Activated T-cell treated with anti-CD3 and anti-CD28 coated beads, Interleukin-2, amount 50 U/mL, for 1 hour (primary cell): ENCODE measurements at regions not wholly inside any gene's neighbourhood (a gene's known extent, or its start where the extent isn't known, plus 50 kb on each side); places are given as distances from the start of the nearest gene placed in this dataset.

Experiments used
- DNase-seq: peaks from one replicate; pipeline ENCODE4 v3.0.0-alpha.2; 2020

GRCh38 chr20:50273601-50274491 is 83.2 kb downstream of the CEBPB start:
- DNase-seq = no peak

- DNase-seq = no peak
Measured at GRCh38 chr20:50274570-50275430, 84.2 kb downstream of the CEBPB start.

DNA sequence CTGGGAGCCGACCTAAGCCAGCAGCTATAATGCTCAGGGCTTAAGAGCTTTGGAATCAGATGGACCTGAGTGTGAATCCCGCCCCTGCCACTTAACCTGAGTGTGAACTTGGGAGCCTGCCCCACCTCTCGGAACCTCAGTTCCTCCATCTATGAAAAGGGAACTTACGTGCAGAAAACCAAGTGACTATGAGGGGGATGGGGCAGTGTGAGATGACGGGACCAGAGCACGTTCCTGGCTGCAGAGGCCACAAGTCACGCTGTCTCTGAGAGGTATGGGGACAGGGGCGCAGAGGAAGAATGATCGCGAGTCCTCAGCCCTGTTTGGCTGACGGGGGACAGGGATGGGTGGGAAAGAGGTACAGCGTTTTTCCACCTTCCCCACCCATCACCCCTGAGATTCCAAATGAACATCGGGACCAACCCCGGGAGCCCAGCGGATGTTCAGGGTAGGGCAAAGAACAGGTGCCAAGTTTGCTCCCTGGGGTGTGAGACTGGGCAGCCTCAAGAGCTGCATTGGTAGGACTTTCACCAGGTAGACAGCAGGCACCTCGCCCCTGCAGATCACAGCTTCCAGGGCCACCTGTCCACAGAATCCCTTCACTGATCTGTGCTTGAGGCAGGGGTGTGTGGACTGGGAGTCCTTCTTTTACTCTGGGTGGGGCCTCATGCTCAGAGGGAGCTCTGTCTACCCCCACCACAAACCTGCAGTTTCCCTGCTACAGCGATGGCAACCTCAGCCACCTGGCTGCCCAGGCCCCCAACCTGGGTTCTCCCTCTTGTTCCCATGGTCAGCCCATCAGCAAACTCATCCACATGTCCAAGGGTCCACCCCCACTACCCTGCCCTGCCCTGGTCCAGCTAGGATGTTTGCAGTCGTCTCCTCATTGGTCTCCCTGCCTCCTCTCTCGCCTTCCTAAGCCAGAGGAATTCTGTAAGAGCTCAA is 85.8 kb downstream of the CEBPB start:
- DNase-seq = no peak

DNA sequence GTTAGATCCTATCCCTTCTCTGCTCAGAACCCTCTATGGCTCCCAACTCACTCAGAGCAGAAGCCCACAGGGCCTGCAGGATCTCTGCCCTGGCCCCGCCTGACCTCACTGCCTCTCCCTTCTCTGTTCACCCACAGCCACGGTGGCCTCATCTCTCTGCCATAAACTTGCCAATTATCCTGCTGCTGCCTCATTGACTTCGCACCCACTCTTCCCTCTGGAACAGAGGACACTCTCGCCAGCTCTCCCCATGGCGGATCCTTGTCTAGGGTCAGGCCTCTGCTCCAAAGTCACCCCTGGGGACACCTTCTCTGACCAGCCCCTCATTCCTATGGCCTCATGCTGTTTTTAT is 86.4 kb downstream of the CEBPB start:
- no peak for DNase-seq

DNA sequence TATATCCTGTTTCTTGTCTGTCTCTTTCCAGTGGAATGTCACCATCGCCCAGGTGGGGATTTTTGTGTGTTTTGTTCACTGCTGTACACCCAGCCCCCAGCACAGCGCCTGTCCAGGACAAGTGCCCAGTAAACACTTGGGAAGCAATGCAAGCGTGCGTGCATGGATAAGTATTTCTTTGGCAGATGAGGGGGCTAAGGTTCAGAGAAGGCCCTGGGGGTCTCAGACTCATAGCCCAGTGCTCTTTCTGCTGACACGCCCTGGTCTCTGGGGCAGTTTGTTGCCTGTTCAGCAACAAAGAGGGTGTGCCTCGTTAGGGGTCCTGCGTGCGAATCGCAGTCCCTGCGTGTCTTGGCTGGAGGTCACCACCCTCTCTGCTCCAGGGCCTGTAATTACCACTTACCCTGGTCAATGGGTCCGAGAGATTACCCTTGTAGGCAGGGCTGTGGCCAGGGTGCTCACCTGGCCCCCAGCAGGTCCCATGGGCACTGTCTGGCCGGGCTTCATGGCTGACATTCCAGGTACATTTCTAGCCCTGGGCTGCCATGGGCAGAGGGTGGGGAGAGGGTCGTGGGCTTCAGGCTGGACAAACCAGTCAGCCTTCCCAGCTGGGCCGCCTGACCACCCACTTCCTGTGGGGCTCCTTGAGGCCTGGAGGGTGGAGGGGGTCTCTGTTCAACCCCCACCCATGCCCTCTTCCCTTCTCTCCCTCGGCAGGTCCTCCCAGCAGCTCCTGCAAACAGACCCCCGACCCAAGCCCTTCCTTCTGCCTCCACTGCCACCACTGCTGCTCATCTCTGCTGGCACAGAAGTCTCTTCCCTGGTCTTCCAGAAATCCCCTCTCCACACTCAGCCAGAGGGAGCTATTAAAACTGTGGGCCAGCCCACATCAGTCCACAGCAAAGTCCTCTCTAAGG is 87.1 kb downstream of the CEBPB start:
- no peak for DNase-seq

- no peak for DNase-seq
Measured at GRCh38 chr20:50278377-50278683, 87.7 kb downstream of the CEBPB start.

GRCh38 chr20:50278684-50279531 is 88.3 kb downstream of the CEBPB start:
- DNase-seq = no peak

- DNase-seq = no peak
Measured at GRCh38 chr20:50279988-50280850, 89.6 kb downstream of the CEBPB start.

- DNase-seq = no peak
Measured at GRCh38 chr20:50280851-50281655, 90.4 kb downstream of the CEBPB start.

- DNase-seq = no peak
Measured at GRCh38 chr20:50281831-50282591, 91.4 kb downstream of the CEBPB start.

DNA sequence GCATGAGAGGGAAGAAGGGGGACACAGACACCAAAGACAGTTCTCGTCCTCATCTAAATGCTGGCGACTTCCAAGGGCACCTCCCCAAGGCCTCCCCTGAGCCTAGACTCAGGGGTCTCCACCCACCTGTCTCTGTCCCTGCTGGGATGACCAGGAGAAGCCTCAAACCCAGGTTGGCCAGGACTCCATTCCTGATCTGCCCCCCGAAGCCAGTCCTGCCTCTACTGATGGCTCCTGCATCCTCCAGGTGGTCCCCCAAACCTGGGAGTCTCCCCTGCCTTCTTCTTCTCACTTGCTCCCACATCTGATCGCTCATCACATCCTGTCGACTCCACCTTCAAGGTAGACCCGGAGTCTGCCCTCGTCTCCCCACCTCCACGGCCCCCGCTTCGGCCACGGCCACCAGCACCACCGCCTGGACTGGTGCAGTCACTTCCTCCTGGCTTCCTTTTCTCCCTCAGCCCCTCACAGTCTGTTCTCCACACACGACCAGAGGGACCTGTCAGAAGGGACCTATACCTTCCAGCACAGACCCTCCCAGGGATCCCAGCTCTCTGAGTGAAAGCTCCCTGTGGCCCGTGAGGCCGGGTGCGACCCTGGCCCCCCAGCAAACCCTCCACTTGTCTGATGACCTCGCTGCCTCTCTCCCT is 92.1 kb downstream of the CEBPB start:
- DNase-seq = no peak

GRCh38 chr20:50283370-50283769 is 92.7 kb downstream of the CEBPB start:
- DNase-seq = no peak

- no peak for DNase-seq
Measured at GRCh38 chr20:50283922-50284810, 93.5 kb downstream of the CEBPB start.

DNA sequence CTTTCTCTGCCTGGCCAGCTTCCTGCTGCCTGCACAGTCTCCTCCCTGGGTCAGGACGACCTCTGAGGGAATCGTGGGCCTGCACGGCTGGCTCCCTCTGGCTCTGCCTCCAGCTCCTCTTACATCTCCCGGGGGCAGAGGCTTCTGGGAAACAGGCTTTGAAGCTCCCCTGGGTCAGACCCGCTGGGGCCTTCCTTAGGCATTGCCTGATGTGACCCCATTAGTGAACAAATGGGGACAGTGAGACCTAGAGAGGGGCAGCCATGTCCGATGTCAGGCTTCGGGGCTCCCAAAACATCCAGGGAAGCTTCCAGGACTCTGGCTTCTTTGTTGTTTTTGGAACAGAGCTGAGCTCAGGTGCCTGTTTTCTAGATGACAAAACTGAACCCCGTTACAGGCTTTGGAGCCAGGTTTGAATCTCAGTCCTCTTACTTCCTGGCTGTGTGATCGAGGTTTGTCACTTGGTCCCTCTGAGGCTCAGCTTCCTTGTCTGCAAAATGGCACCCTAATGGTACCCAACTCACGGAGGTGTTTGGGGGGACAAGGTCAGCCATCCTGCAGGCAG is 94.3 kb downstream of the CEBPB start:
- DNase-seq = no peak

- DNase-seq = no peak
Measured at GRCh38 chr20:50285376-50286173, 94.9 kb downstream of the CEBPB start.

DNA sequence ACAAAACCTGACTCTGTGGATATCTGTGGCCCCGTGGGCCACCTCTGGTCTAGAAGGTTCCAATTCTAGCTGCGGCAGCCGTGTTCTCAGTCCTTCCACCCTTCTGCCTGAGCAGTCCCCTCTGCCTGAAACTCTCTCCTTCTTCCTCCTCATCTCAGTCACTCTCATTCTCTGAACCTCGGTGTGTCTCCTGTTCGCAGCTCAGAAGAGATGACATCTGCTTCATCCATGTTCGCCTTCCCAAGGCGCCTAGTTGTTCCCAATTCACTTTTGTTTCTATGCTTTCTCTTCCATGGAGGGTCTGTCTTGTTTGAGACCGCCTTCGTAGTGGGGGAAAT is 95.5 kb downstream of the CEBPB start:
- no peak for DNase-seq
